ENCODE measurements at regions not wholly inside any gene's neighbourhood (a gene's known extent, or its start where the extent isn't known, plus 50 kb on each side); places are given as distances from the start of the nearest gene placed in this dataset.

DNA sequence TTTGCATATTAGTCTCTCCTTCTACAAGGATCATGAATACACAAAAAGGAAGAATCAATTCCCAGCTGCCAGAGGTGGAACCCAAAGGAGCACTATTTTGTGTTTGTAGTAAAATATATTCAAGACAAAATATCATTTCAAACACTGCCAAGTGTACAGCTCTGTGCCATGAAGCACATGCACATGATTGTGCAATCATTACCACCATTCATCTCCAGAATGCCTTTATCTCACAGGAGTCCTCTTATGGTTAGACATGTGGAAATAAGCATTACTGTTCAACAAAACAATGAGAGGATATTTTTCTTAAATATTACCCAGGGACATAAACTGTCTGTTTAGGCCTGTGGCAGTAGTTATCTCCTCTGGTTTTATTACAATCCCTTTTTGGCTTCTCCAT, 151.4 kb upstream of the PPP1R3A start:
- TF ChIP-seq, protein P1, sequence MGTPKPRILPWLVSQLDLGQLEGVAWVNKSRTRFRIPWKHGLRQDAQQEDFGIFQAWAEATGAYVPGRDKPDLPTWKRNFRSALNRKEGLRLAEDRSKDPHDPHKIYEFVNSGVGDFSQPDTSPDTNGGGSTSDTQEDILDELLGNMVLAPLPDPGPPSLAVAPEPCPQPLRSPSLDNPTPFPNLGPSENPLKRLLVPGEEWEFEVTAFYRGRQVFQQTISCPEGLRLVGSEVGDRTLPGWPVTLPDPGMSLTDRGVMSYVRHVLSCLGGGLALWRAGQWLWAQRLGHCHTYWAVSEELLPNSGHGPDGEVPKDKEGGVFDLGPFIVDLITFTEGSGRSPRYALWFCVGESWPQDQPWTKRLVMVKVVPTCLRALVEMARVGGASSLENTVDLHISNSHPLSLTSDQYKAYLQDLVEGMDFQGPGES (IDR thresholded peaks at IDR 0.05; ENCODE audit: low read depth, low read length): no peak
- TF ChIP-seq, protein P2, sequence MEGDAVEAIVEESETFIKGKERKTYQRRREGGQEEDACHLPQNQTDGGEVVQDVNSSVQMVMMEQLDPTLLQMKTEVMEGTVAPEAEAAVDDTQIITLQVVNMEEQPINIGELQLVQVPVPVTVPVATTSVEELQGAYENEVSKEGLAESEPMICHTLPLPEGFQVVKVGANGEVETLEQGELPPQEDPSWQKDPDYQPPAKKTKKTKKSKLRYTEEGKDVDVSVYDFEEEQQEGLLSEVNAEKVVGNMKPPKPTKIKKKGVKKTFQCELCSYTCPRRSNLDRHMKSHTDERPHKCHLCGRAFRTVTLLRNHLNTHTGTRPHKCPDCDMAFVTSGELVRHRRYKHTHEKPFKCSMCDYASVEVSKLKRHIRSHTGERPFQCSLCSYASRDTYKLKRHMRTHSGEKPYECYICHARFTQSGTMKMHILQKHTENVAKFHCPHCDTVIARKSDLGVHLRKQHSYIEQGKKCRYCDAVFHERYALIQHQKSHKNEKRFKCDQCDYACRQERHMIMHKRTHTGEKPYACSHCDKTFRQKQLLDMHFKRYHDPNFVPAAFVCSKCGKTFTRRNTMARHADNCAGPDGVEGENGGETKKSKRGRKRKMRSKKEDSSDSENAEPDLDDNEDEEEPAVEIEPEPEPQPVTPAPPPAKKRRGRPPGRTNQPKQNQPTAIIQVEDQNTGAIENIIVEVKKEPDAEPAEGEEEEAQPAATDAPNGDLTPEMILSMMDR (IDR thresholded peaks at IDR 0.05): no peak
- TF ChIP-seq, protein P3, sequence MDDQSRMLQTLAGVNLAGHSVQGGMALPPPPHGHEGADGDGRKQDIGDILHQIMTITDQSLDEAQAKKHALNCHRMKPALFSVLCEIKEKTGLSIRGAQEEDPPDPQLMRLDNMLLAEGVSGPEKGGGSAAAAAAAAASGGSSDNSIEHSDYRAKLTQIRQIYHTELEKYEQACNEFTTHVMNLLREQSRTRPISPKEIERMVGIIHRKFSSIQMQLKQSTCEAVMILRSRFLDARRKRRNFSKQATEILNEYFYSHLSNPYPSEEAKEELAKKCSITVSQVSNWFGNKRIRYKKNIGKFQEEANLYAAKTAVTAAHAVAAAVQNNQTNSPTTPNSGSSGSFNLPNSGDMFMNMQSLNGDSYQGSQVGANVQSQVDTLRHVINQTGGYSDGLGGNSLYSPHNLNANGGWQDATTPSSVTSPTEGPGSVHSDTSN (IDR thresholded peaks at IDR 0.05): no peak

Data from SK-N-SH (cell line).